HK-2 (cell line): ENCODE measurements at regions not wholly inside any gene's neighbourhood (a gene's known extent, or its start where the extent isn't known, plus 50 kb on each side); places are given as distances from the start of the nearest gene placed in this dataset.

Experiments
- DNase-seq: peaks from one replicate; pipeline ENCODE4 v3.0.0-alpha.2; 2018; ENCODE audit not compliant: unreplicated experiment

- DNase-seq = no peak
Observed at GRCh38 chr1:36607263-36607651, 124.5 kb upstream of the CSF3R start.

- DNase-seq = no peak
Observed at GRCh38 chr1:36606641-36607262, 124.0 kb upstream of the CSF3R start.

GRCh38 chr1:36605942-36606640 is 123.4 kb upstream of the CSF3R start:
- no peak for DNase-seq

GRCh38 chr1:36603461-36603860 is 120.7 kb upstream of the CSF3R start:
- DNase-seq = no peak

GRCh38 chr1:36602184-36602583 is 119.5 kb upstream of the CSF3R start:
- DNase-seq = no peak

GRCh38 chr1:36599828-36600227 is 117.1 kb upstream of the CSF3R start:
- DNase-seq = no peak

GRCh38 chr1:36597514-36597913 is 114.8 kb upstream of the CSF3R start:
- no peak for DNase-seq

- no peak for DNase-seq
Observed at GRCh38 chr1:36595921-36596320, 113.2 kb upstream of the CSF3R start.

GRCh38 chr1:36595349-36595748 is 112.6 kb upstream of the CSF3R start:
- DNase-seq = no peak

GRCh38 chr1:36594023-36594422 is 111.3 kb upstream of the CSF3R start:
- no peak for DNase-seq

GRCh38 chr1:36591278-36591677 is 108.6 kb upstream of the CSF3R start:
- DNase-seq = no peak

GRCh38 chr1:36590771-36591170 is 108.1 kb upstream of the CSF3R start:
- DNase-seq = no peak

- DNase-seq = no peak
Observed at GRCh38 chr1:36590264-36590663, 107.6 kb upstream of the CSF3R start.

GRCh38 chr1:36588972-36589371 is 106.3 kb upstream of the CSF3R start:
- DNase-seq = no peak

GRCh38 chr1:36585569-36586548 is 103.1 kb upstream of the CSF3R start:
- no peak for DNase-seq

- no peak for DNase-seq
Observed at GRCh38 chr1:36584874-36585453, 102.3 kb upstream of the CSF3R start.

GRCh38 chr1:36583980-36584782 is 101.5 kb upstream of the CSF3R start:
- DNase-seq = no peak

- no peak for DNase-seq
Observed at GRCh38 chr1:36583080-36583479, 100.4 kb upstream of the CSF3R start.

- no peak for DNase-seq
Observed at GRCh38 chr1:36582066-36582755, 99.5 kb upstream of the CSF3R start.

- DNase-seq = no peak
Observed at GRCh38 chr1:36580524-36580923, 97.8 kb upstream of the CSF3R start.

- no peak for DNase-seq
Observed at GRCh38 chr1:36579039-36579438, 96.3 kb upstream of the CSF3R start.
